ENCODE measurements at regions not wholly inside any gene's neighbourhood (a gene's known extent, or its start where the extent isn't known, plus 50 kb on each side); places are given as distances from the start of the nearest gene placed in this dataset.

DNA sequence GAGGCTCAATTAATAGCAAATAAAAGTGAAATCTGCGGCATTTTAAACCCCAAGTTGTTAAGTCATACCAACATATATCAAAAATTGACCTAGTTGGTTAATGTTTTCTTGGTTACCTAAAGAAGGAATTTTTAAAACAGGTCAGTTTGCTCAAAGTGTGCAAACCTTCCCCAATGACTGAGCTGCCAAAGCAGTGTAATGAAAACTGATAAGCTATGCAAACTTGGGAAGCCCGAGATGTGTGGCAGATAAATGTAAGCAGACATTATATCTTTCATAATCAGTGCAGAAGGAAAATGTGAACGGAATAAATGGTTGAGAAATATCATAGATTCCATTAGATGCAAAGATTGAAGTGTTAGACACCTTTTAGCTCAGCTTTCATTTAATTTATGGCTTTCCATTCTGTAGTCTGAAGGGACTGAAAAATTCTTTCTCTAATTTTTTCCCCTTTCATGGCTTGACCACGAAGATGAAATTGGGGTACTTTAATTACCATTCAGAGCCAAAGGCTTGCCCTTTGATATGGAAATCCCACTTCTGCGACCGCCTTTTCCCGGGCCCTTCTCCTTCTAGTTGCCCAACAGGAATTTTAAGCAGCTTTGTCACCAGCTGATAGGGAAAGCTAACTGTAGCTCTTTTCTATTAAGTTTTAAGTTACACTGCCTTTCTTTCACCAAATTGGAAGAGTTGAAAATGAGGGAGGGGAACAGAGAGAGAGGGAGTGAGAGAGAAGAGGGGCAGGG lies 306.6 kb upstream of the SOX5 start:
- no peak for DNase-seq

DNA sequence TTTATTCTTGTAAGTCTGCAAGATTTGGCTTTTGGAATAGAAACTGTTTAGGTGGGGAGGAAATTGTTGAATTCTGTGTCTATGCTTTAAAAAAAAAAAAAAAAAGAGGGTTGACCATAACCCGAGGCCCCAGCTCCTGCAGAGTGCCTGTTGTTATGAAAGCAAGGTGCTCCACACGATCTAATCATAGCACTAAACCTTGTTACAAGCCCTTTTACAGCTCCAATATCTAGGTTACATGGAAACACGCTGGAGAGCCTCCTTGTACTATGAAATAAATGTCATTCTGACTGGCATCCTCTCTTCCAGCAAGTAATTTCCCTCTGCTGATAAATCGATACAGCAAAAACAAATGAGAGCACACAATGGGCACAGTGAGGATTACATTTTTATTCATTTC lies 303.1 kb upstream of the SOX5 start:
- DNase-seq: no peak

DNA sequence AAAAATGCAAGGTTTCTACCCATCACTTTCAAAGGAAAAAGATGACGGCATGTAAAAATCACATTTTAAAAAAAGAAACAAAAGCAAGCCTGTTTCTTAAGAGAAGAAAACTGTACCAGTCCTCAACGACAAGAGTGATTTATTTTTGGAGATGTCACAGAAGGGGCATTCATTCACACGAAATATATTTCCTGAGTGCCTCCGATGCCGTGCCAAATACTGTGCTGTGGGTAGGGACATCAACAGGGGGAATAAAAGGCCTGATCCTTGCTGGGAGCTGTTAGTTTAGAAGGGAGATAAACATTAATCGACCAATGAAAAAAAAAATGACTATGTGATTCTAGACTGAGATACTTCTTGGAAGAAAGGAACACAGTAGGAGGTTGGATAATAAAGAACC lies 297.5 kb upstream of the SOX5 start:
- DNase-seq: no peak

DNA sequence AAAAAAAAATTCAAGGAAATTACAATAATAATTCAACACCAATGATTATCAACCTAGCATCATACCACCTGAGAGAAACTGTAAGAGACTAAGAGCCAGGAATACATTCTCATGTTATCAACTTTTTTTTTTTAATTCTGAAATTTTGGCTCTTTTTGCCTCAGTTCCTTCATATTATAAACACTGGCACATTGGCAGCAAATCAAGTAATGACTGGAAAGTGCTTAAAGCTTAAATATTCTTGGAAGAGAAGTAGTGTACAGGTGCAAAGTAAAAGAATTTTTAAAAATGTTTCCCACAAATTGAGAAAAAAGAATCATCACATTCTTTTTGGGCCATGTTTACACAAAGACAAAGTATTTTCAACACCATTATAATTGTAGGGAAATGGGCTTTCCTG lies 296.9 kb upstream of the SOX5 start:
- DNase-seq: no peak

DNA sequence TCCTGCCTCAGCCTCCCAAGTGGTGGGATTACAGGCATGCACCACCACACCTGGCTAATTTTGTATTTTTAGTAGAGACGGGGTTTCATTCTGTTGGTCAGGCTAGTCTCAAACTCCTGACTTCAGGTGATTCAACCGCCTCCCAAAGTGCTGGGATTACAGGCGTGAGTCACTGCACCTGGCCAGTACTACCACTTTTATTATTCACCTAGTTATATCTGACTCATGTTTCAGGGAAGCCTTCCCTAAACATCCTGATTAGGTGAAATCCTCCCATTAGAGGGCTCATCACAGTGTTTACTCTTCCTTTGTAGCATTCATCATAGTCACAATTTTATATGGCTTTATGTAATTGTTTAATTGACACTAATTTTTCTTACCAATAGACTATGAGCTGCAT lies 295.3 kb upstream of the SOX5 start:
- no peak for DNase-seq

DNA sequence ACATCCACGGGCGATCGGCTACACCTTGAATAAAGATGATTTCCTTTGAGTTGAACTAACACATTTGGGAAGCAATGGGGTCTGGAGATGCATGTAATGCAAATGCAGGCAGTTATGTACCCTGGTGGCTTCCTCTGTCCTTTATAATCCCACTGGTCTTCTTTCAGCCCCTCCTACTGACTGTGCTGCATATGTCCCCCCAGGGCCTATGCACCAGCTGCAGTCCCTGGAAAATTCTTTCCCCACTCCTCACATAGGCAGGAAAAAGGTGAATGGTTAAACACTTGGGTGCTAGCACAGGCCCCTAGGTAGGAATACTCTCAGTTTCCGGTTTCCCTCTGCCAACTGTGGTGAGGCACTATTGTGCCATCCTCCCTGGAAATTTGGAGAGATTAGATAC lies 294.8 kb upstream of the SOX5 start:
- DNase-seq: no peak

DNA sequence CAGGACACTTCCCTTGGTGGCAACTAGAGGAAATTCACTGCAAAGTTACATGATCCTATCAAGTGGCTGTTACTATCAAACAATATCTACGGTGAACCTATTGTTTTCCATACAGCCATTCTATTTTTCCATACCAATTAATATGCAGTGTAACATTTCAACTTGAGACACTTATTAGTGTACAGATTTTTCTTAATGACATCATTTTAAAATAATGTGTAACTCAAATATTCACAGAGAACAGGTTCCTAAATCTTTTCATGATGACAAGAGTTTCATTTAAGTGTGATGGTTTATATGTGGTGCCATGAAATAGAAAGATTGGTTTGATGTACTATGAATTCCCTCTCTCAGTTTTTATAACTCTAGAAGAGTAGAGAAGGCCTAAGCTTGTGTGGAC lies 291.2 kb upstream of the SOX5 start:
- DNase-seq: no peak

DNA sequence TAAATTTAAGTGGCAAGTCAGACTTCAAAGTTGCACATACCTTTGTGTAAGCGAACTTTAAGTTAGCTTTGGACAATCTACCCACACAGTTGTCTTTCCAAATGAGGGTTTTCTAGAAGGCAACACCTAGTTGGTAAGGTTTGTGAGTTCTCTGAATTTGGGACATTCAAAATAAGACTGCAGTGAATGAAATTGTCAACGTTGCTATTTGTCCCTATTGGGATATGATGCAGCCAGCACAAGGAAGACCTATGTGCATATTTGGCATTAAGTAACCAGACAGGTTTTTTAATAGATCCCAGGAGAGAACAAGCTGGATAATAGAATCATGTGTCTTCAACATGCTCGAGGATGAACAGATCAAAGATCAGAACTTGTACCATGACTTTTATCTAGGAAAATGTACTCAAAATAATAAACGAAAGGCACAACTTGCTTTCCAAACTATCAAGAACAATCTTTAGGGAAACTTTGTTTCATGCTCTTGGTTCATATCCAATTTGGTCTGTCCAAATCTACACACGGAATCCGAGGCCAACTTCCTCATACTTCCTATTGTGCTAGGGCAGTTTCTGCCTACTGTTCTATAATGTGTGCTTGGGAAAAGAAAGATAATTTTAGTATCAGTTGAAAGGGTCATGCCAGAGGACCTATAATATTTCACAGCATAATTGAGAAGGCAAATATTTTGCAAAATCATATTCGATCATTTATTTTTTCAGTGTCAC lies 284.2 kb upstream of the SOX5 start:
- DNase-seq: no peak

DNA sequence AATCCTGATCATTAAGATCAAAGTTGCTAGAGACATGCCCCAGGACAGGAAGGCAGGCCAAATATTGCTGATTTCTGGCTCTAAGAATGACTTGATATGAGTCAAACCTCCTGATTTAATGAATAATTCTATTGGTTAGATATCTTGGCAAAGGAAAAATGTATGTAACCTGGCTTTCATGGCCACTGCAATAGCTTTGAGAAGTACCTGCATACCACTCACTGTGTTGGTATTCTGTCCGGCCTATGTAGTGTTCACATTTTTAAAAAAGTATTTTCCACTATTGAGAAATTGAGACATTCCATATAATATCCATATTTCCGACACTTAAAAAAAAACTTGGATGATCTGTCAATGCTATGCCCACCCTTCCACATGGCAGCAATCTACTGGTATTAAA lies 283.1 kb upstream of the SOX5 start:
- DNase-seq: no peak

DNA sequence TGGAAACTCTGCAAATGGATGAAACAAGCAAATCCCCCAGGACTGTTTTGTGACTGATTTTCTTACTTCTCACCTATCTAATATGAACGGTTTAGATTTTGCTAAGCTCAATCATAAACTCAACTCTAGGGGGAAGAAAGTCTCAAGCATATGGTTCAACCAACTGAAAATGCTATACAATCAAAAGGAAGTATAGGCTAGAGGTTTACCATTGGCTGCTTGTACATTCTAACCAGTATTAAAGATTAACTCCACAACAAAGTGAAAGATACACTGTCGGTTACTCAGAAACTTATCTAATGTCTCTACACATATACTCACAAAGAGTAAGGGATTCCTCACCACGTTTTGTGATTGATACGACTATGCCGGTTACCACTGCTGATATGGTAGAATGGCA lies 281.8 kb upstream of the SOX5 start:
- DNase-seq: no peak

DNA sequence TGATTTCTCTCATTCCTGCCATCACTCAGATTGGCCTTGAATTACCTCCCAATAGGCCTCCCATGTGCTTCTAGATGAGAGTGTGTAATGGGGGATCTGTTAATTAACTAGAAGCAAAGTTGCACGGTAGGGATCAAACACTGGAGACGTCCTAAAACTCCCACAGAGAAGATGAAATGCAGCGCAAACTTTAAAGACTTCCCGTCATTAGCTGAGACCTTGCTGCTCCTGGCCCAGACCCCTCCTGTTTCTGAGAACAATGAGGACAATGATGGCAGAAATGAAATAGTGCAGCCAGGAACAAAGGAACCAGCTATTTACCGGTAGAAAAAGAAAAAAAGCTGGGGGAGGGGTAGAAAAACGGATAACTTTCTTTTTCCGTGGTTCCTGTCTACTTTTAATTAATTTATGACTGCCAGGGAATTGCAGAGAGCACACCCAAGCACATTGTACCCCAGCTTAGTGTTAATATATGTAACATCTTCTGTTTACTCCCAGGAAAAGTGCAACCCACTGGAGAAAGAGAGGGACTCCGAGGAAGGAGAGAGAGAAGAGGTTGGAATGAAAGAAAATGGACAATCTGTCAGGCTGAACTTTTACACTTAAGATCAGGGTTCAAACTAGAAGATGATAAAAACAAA lies 280.7 kb upstream of the SOX5 start:
- DNase-seq: no peak

DNA sequence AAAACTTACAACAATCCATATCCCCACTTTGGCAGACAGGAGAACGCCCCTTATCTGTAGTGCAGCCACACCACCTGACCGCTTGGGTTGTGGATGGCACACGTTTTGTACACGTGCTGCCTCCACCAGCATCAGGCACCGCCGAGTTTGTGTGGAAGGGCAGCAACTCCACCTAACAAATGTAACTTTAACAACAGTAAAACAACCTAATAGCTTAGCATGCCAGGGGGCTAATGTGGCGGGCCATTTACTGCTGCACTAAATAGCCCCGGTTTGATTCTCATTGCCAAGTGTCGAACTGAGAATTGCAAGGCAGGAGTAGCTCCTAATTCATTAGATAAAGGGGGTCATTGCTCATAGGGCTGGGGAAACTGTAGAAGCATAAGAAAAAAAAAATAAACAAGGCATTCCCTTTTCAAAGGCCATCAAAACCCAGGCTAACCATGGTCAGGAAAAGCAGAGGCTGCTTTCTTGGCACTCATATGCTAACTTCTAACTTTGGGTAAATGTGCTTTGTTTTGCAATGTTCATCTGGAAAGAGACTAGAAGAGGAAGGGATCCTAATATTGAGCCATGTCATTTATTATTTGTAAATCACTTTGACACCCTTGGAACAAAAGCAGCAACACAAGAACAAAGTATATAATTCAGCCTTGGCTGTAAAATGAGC lies 279.7 kb upstream of the SOX5 start:
- DNase-seq: no peak

DNA sequence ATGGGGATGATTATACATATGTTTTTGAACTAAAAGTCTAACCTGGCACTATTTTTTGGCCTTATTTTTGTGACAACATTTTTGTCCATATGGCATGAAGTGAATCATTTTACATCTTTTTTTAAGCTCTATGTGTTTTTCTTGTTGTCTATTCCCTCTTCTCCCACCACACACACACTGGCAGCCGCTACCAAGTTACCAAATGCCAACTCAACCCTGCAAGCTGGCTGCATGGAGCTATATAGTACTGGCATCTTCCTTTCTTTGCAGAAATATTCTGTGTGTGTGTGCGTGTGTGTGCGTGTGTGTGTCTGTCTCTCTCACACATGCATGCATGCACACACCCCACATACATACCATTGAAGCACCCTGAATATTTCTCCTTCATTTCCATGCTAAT lies 278.9 kb upstream of the SOX5 start:
- DNase-seq: no peak

DNA sequence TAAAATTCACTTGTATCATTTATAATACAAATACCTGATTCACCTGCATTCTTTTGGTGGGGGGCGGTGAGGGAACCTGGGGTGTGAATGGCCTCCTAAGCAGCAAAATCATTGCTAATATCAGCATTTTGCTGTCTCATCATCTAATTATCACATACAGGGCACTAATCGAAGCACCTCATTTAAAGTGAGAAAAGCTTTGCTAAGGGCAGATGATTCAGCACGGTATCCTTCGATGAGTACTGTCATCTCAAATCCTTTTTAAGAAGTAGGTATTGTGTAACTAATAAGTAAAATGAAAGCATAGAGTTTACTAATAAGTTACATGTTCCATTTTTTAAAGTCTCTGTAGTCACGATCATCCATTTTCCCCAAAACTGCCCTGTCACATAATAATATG lies 278.1 kb upstream of the SOX5 start:
- DNase-seq: no peak

DNA sequence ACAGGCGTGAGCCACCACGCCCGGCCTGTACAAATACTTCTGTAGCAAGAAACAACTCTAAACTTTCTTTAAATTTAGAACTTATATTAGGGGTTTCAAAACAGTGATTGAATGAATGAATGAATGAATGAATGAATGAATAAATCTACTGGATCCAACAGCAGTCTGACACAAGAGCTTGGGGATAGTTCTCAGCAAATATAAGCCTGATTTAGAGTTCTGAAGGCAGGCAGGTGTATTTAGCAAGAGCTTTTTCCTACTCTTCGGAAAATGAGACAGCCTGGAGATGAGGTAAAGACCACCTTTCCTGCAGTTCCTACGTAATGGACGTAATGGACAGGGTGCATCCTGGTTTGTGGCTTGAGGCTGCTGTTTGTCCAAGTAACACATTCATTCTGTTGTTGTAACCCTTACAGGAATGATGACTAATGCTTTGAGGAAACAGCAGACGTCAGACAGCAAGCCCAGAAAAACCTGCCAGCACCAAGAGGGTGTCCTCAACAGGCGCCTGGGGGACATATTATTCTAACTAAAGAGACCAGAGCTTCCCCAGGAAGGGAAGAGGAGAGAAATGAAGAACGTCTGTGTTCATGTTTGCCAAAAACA lies 277.4 kb upstream of the SOX5 start:
- no peak for DNase-seq

DNA sequence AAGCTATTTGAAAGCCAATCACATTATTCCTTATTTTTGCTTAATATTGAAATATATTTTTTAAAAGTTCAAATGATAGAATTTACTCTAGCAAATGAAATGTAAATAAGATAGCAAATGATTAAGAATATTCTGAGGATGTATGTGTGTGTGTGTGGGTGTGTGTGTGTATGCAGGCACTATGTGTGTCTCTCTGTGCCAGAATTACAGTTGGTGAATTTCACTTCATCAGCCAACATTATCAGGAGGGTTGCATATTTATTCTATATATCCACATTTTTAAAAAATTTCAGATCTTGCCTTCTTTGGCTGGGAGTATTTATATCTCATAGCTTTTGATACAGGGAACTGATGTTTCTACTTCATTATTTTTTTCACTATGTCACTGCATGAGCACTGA lies 274.9 kb upstream of the SOX5 start:
- no peak for DNase-seq

DNA sequence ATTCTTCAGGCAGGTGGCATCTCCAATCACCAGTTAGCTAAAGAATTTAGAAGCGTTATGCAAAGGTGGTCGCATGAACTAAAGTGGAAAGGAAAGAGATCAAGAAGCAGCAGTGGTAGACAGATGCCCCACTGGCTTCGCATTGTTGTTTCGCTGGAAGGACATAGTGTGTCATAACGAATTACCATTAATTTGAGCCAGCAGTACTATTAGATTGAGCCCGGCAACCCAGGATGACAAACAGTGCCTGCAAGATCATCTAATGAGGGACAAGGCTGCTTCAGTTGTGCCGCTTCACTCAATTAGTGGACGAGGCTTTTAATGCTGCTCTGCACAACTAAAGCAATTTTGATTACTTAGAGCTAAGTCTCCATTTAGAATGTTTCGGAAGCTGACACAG lies 274.5 kb upstream of the SOX5 start:
- DNase-seq: no peak

DNA sequence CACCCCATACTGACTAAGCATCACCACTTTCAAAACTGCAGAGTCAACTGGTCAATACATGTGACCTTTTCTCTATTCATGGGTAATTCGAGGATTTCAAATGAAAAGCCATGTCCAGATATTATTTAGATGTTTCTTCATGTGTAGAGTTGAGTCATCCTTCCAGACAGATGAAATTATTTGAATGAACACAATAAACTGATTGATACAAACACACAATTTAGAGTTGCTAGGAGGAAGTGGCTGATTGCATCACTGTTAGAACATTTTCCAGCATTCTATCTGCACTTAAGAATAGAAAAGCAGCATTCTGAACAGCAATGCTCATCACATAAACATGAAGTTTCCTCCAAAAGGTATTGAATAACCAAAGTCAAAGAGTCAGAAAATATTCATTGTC lies 273.5 kb upstream of the SOX5 start:
- DNase-seq: no peak

DNA sequence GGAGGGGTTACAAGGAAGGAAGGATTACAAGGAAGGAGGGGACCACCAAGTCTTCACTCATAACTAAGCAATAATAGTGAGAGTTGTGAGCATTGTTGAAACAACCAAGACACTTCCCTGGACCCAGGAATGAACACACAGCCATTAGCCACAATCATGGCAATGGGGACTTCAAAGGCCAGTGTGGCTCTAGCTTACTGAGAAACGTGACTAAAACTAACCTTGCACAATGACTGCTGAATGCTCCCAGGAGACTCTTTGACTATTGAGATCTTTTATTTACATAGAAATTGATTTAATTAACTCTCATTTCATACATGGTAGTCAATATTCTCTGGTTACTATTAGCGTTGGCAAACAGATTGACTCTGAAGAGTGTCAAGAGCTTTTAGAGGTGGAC lies 263.0 kb upstream of the SOX5 start:
- DNase-seq: no peak

DNA sequence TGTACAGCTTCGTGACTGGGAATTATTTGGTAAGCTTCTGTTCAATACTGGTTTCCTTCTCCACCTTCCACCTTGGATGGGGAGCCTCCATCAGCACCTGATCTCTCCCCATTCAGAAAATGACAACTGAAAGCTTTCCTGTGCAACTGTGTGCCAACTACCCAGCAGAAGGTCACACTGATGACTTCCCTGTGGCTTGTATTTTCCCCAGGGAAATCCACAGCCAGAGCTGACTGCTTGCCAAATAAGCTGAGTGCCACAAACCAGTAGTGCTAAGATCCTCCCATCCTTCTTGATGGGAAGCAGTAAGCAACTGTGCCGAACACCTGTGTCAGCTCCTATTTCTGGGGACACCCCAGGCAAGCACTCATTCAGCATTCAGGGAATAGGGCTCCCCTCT lies 257.2 kb upstream of the SOX5 start:
- no peak for DNase-seq

DNA sequence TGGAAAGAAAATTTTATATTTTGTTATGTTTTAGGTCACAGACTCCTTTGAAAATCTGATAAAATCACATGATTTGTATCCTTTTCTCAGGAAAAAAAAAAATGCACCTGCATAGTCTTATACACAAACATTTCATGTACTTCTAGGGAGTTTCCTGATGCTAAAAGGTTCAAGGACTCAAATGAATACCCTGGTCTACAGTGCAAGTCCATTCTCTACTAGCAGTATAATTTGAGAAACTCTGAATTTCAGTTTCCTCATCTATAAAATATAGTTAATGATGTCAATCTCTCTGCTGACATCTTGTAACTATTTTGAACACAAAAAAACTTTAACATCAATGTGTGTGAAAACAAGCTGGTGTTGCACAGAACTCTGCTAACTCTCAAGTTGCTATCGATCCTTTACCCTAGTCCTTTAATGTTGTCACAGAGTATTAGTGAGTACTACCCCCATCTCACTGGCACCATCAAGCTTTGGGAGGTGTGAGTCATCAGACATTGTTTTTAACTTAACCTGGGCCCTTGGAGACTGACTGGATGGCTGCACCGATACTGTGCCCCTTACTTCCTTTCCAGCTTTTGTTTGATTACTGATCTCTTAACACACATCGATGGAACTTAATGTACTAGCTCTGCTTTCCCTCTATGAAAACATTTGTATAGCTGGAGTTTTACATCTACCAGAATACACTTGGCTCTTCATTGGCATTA lies 251.9 kb upstream of the SOX5 start:
- DNase-seq: no peak

DNA sequence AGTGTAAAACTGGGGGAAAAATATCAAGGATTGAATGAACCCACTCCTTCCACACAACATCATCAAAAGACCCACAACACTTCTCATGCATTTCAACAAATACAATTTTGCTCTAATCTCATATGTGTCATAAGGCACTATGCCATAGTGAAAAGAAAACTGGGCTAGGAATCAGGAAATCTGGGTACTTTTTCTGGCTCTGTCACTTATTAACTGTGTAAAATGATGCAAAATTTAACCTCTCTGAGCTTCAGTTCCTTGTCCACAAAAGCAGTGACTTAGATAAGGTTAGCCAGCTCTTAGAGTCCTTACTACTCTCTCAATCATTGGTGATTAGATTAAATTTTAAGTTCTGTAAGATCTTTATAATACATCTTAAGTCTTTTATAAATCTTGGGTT lies 250.5 kb upstream of the SOX5 start:
- DNase-seq: no peak
